HEK293T (cell line): ENCODE measurements at regions not wholly inside any gene's neighbourhood (a gene's known extent, or its start where the extent isn't known, plus 50 kb on each side); places are given as distances from the start of the nearest gene placed in this dataset.

Source experiments
- BHLHE40 ChIP-seq: fragments of 450-650 bp; IDR thresholded peaks from 2 replicates; pipeline ENCODE4 v1.6.1; 2016; ENCODE audit warnings: mild to moderate bottlenecking, moderate library complexity, borderline replicate concordance
- FOXA1 ChIP-seq: fragments of 450-650 bp; IDR thresholded peaks from 2 replicates; pipeline ENCODE4 v1.6.1; 2016; ENCODE audit warnings: mild to moderate bottlenecking
- FOXM1 ChIP-seq: fragments of 450-650 bp; IDR thresholded peaks from 2 replicates; pipeline ENCODE4 v1.6.1; 2017; ENCODE audit warnings: mild to moderate bottlenecking, borderline replicate concordance
- L3MBTL2 ChIP-seq: fragments of 450-650 bp; conservative IDR thresholded peaks from 2 replicates; pipeline ENCODE4 v1.6.1; 2016; ENCODE audit warnings: mild to moderate bottlenecking
- NFRKB ChIP-seq: fragments of 450-650 bp; IDR thresholded peaks from 2 replicates; pipeline ENCODE4 v1.6.1; 2016; ENCODE audit warnings: mild to moderate bottlenecking, moderate library complexity
- SP1 ChIP-seq: fragments of 450-650 bp; IDR thresholded peaks from 2 replicates; pipeline ENCODE4 v1.6.1; 2017
- SUZ12 ChIP-seq: fragments of 450-650 bp; IDR thresholded peaks from 2 replicates; pipeline ENCODE4 v1.6.1; 2016; ENCODE audit warnings: mild to moderate bottlenecking
- TARDBP ChIP-seq: fragments of 450-650 bp; IDR thresholded peaks from 2 replicates; pipeline ENCODE4 v1.6.1; 2016

DNA sequence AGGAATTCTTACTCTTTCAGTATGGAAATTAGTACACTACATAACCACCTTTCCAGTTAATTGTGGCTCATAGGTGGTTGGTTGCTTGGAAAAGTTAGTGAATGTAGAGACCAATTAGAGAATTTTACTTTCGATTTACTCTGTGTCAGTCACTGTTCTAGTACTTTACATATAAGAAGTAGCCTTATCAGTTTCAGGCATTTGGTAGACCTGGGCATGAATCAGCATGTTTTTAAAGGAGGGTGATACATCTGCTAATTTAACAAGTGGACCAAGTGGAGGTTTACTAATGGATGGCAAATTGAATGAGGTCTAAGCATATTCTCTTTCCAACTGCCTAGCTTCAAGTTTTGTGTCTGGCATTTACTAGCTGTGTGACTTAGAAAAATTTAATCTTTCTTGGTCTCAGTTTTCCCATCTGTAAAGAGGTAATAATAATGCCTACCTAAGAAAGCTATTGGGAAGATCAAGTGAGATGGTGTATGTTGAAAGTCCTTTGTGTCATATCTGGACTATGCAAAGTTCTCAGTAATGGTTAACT lies 1158.6 kb downstream of the PLA2G4A start:
- no peak for TF ChIP-seq FOXM1
- no peak for TF ChIP-seq FOXA1
- TF ChIP-seq BHLHE40, result no peak
- no peak for TF ChIP-seq SP1
- no peak for TF ChIP-seq NFRKB
- TF ChIP-seq TARDBP, result no peak
- TF ChIP-seq SUZ12, result no peak
- no peak for TF ChIP-seq L3MBTL2
